ENCODE measurements at regions not wholly inside any gene's neighbourhood (a gene's known extent, or its start where the extent isn't known, plus 50 kb on each side); places are given as distances from the start of the nearest gene placed in this dataset.

GRCh38 chr2:128534688-128535392 lies 216.2 kb upstream of the HS6ST1 start:
- DNase-seq (ENCODE audit: low read depth) = no peak

DNA sequence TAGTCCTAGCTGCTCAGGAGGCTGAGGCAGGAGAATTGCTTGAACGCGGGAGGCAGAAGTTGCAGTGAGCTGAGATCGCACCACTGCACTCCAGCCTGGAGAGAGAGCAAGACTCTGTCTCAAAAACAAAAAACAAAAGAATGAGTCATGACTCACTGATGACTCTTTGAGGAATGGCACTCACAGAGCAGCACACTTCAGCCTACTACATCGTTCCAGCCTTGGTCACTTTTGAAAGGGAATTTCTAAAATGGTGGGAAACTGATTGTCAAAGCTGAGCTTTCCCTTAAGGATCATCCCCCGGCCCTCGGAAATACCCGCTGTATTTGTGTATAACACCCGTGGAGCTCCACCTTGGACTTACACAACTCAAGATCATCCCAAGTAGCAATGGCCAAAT lies 217.3 kb upstream of the HS6ST1 start:
- peak; percentile 55 for DNase-seq (ENCODE audit: low read depth)

- DNase-seq (ENCODE audit: low read depth) = peak; percentile 85
These were observed 218.4 kb upstream of the HS6ST1 start for GRCh38 chr2:128536925-128537620.

DNA sequence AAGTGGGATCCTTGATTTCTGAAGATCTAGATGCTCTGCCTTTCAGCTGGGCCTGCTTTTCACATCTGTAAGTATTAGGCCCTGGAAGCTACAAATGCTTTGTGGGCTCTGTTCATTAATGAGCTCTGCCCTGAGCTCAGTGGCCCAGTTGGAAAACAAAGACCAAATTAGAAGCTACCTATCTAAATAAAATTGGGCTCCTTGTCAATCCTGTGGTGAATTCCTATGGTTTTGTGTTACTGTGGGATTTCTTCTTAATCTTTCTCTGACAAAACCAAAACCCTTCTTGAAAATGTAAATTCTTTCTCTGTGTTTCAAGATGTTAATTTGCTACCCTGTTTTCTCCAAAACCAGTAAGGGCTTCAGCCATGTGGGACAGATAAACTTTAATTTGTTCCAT lies 219.0 kb upstream of the HS6ST1 start:
- DNase-seq (ENCODE audit: low read depth) = no peak

DNA sequence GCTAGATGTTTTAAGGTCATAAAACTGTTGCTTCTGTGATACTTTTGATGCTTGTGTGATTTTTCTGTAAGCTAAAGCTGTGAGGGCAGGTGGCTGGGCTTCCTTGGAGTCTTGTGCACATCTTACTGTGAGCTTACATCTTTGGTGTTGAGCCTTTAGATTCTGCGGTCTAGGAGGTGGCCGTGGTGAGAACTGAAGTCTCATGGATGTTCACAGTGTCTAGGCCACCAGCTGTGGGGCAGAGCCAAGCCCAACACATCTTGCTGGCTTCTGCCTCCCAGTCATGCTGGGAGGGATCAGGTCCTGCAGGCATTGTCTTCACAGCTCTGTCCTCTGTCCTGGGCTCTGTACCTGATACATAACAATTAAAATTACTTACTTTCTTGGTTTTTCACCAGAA lies 219.7 kb upstream of the HS6ST1 start:
- DNase-seq (ENCODE audit: low read depth) = no peak

GRCh38 chr2:128540670-128541069 lies 222.0 kb upstream of the HS6ST1 start:
- DNase-seq (ENCODE audit: low read depth) = no peak

DNA sequence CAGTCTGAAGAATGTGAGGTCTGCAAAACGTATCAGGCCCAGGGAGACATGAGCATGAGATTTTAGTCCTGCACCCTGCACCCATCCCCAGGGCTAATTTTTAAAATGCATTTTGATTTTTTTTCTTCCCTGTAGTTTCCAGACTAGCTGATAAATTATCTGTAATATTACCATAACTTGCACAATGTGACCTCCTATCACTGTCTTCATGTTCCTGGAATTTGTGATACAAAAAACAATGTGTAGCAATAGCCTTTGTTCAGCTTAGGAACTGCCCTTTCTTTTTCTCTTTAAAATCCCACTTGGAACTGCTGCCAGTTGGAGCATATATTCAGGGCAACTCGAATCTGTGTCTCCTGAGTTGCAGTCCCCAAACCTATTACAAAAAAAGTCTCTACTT lies 222.8 kb upstream of the HS6ST1 start:
- no peak for DNase-seq (ENCODE audit: low read depth)

GRCh38 chr2:128543036-128543435 lies 224.4 kb upstream of the HS6ST1 start:
- no peak for DNase-seq (ENCODE audit: low read depth)

GRCh38 chr2:128543646-128544045 lies 225.0 kb upstream of the HS6ST1 start:
- no peak for DNase-seq (ENCODE audit: low read depth)

GRCh38 chr2:128544321-128545037 lies 225.8 kb upstream of the HS6ST1 start:
- no peak for DNase-seq (ENCODE audit: low read depth)

GRCh38 chr2:128545085-128545484 lies 226.4 kb upstream of the HS6ST1 start:
- no peak for DNase-seq (ENCODE audit: low read depth)

GRCh38 chr2:128545829-128546228 lies 227.2 kb upstream of the HS6ST1 start:
- no peak for DNase-seq (ENCODE audit: low read depth)

DNA sequence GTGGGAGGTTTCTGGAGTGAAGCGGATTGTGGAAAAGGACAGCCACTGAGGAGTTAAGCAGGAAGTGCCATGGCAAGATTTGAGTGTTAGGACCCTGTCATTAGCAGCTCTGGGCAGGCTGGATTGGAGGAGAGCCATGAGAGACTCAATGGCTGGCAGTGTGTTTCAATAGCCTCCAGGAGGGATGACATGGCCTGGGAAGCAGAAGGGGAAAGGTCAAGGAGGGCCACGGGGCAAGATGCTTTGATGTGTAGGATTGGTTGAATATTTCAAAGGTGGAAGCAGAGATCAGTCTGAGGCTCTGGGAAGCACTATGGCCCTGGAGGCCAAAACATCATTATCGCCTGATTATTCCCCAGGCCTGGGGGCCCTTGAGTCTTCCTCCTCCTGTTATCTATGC lies 229.0 kb upstream of the HS6ST1 start:
- no peak for DNase-seq (ENCODE audit: low read depth)

DNA sequence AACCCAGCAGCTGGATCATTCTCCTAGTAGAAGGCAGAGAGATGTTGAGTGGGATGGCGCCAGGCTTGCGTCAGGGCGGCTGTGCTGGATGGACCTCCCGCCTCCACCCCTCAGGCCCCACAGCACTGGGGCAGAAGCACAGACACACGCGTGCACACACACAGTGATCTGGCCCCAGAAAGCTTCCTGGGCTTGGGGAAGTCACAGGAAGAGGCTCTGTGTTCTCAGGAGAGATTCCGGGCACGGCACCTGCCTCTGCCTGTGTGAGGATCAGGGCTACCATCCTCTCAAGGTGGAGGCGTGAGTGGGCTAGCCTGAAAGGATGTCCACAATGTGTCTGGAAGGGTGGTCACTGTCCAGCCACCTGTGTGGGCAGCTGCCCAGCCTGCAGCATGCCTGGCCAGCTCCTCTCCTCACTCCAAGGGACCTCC lies 229.8 kb upstream of the HS6ST1 start:
- no peak for DNase-seq (ENCODE audit: low read depth)

DNA sequence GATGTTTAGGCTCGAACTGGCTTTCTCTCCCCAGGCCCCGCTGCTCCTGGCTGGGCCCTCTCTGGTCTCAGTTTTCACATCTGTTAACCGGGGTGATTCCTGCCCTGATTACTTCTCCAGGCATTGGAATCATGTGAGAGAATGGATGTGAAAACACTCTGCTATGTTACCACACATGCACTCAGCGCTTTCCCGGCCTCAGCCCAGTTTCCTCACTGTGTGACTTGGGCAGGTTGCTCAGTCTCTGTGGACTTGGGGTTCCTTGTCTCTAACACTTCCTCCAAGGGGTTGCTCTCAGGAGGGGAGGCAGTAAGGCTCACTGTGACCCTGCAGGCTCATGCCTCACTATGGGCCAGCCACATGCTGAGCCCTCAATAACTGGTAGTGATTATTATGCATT lies 230.4 kb upstream of the HS6ST1 start:
- DNase-seq (ENCODE audit: low read depth) = no peak

DNA sequence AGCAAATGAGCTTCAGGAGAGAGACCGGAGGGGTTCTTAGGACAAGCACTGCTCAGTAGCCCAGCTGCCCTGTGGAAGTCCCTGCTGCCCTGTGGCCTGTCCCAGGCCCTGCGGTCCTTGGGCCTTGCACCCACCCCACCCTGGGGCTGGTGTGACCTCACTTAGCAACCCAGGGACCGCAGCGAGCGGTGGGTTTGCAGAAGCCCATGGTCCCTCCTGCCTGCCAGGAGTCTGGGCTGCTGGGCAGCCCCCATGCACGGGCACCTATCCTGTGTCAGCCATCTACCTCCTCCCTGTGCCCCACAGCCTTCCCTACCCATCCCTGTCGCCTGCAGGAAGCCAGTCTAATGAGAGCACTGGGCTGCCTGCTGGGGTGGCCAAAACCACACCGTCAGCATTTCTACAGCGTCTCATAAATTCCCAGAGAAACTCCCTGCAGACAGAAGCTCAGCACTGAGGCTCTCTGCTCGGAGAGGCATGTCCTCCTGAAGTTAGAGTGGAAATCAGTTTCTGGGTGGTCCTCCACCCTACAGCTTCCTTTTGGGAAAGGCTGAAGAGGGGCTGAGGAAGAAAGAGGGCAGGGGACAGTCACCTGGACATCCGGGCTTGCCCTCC lies 231.1 kb upstream of the HS6ST1 start:
- no peak for DNase-seq (ENCODE audit: low read depth)

- no peak for DNase-seq (ENCODE audit: low read depth)
These were observed 231.7 kb upstream of the HS6ST1 start for GRCh38 chr2:128550389-128550788.

- DNase-seq (ENCODE audit: low read depth) = no peak
These were observed 232.2 kb upstream of the HS6ST1 start for GRCh38 chr2:128550801-128551416.

DNA sequence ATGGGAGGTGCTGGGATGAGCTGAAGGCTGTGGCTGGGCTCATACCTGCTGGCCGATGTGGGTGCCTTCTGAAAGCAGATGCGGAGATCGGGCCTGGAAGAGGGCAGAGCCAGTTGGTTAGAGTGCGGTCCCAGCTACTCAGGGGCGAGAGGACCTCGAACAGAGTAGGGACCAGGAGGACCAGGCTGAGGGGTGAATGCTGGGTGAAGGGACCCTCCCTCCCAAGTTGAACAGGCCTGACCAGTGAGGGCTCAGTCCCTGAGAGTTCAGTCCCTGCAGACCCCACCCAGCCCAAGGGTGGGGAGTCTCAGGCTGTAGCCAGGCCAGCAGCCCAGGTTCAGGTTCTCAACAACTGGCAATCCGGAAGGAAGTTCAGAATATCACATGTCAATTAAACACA lies 232.8 kb upstream of the HS6ST1 start:
- no peak for DNase-seq (ENCODE audit: low read depth)

DNA sequence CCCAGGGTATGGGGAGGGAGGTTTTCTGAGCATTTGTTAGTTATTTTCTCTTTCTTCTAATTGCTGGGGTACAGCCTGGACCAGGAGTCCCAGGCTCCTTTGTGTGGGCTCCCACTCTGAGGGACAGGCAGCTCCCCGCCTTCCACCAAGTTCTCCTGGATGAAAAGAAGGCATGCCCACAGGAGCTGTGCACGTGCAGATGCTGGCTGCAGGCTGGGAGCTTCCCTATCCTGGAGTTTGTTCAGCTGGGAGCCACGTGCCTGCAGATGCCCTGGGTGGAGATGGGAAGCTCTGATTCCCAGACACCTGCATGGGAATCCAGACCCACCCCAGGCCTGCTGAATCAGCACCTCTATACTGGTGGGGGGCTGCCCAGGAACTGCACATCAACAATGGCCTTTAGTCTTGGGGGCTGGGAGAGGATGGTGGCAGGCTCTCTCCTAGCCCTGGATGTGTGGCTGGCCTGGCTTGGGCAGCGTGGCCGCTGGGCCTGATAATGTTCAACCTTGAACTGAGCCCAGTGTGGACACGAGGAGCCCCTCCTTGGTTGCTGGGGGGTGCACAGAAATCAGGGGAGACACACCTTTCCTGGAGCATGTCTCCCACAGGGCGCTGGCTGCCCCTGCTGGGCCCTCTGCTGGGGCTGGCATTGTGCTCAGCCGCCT lies 233.6 kb upstream of the HS6ST1 start:
- DNase-seq (ENCODE audit: low read depth) = no peak

DNA sequence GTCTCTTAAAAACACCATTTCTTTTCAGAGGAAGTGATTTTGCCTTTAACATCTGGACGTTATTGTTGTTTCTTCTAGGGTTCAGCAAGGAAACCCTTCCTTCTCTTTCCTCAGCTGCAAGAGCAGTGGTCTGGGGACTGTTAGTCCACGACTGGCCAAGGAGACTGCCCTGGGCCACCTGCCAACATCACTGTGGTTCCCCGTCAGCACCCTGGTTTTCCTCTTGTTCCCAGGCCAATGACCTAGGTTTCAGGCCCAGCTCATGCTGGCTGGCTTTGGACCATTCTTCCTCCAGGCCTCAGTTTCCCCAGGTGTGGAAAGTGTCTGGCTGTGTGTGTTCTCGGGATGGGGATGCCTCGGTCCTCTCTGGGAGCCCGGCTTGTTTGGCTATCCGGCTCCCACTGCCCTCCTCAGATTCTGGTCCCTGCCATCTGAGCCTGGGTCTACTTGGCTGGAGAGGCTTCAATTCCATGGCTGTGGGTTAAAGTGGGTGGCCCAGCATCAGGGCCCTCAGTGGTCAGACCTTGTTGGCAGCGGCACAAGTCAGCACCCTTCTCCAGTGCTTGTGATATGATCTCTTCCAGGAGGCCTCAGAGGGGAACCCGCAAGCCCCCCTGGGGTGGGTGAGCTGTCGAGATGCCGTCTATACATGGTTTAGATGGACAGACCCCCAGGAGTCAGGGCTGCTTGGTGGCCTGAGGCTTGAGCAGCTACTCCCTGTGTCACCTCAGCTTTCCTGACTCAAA lies 234.3 kb upstream of the HS6ST1 start:
- DNase-seq (ENCODE audit: low read depth) = no peak

All from non-pigmented ciliary epithelial cell (primary cell).